D721Med (cell line): ENCODE measurements at regions not wholly inside any gene's neighbourhood (a gene's known extent, or its start where the extent isn't known, plus 50 kb on each side); places are given as distances from the start of the nearest gene placed in this dataset.
"Not testable (repeated sequence)": the region's sequence is repeated elsewhere in the genome, so short reads cannot be mapped to it uniquely, and the experiment has no call there.

ENCODE experiments used
- DNase-seq: peaks from one replicate; pipeline ENCODE4 v3.0.0; 2011; ENCODE audit warnings: low spot score; ENCODE audit not compliant: insufficient read length
- FAIRE-seq: peaks from 2 replicates; lab custom pipeline; 2011; peaks lifted over from hg19 to GRCh38; lab: Jason Lieb, UNC
- TF ChIP-seq, protein P1 (sequence below): IDR thresholded peaks from 2 replicates; pipeline ENCODE4 v1.5.1; 2012; ENCODE audit warnings: mild to moderate bottlenecking, control low read depth; ENCODE audit not compliant: insufficient read depth; ENCODE audit errors: missing control alignments

DNA sequence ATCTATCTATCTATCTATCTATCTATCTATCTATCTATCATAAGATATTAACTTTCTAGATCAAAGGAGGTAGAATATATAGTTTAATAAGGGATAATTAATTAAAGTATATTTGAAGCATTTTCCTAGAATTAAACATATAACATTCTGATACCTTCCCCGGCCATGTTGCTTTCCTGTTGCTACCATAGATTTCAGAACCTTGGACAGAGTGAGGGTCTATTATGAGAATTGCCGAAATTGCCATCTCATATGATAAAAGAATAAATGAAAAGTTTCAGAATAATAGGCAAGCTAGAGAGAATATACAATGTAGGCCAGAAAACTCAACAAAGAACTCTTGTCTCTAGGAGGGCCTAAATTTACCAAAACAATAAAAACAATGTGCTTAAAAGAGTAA is 706.1 kb upstream of the TMPRSS15 start:
- TF ChIP-seq, protein P1, sequence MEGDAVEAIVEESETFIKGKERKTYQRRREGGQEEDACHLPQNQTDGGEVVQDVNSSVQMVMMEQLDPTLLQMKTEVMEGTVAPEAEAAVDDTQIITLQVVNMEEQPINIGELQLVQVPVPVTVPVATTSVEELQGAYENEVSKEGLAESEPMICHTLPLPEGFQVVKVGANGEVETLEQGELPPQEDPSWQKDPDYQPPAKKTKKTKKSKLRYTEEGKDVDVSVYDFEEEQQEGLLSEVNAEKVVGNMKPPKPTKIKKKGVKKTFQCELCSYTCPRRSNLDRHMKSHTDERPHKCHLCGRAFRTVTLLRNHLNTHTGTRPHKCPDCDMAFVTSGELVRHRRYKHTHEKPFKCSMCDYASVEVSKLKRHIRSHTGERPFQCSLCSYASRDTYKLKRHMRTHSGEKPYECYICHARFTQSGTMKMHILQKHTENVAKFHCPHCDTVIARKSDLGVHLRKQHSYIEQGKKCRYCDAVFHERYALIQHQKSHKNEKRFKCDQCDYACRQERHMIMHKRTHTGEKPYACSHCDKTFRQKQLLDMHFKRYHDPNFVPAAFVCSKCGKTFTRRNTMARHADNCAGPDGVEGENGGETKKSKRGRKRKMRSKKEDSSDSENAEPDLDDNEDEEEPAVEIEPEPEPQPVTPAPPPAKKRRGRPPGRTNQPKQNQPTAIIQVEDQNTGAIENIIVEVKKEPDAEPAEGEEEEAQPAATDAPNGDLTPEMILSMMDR = no peak
- FAIRE-seq (no peak), DNase-seq (no peak)

DNA sequence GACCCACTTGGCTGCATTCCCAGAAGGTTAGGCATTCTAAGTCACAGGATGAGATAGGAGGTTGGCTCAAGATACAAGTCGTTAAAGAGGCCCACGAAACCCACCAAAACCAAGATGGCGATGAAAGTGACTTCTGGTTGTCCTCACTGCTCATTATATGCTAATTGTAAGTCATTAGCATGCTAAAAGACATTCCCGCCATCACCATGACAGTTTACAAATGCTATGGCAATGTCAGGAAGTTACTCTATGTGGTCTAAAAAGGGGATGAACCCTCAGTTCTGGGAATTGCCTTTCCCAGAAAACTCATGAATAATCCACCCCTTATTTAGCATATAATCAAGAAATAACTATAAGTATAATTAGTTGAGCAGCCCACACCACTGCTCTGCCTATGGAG is 715.7 kb upstream of the TMPRSS15 start:
- DNase-seq, FAIRE-seq: not testable (repeated sequence)

DNA sequence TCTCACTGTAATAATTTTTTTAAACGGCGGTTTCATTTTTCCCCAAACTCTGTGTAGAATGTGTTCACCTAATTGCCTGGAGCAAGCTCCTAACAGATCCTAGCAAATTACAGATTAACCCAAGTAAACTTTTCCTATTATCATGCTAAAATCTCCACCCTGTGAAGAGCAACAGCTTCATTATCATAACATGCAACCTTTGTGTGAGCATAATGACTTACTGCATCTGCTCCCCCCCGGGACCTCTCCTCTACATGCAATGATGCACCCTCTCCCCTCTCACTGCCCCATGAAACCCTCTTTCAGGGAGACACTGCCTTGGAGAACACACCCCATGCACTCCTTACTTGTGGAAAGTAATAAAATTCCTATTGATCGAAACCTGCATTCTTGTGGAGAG is 717.0 kb upstream of the TMPRSS15 start:
- FAIRE-seq (no peak), DNase-seq (no peak)
- TF ChIP-seq, protein P1 = no peak

DNA sequence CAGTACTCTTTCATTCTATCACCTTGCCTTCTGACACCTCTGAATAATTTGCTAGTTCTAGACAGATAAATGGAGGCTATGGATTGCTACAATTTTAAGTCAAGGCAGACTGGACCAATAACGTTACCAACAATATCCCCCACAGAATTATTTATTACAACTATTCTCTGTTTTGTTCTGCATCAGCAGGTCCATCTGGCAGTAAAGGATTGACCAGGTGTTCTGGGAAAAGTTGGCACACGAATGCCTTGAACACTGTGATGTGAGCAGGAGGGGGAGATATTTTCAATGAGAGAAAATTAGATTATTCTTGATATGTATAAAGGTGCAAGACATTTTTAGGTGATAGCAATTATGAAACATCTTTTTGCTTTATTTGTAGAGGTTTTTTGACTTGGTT is 718.8 kb upstream of the TMPRSS15 start:
- FAIRE-seq (no peak), DNase-seq (no peak)
- TF ChIP-seq, protein P1 = no peak

DNA sequence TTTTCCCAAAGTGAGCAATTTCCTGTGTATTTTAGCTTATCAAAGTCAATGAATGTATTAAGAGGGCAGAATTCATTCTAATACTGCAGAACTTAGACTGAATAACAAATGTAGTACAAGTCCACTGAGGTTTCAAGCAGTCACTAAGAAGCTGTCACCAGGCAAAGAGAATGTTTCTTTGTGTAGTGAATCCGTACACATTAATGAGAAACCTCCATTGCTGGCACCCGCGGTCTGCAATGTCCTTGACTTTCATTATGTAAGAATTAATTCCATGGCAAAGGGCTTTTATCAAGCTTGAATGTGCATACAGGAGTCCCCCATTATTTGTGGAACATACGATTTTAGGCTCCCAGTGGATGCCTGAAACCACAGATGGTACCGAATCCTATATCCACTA is 719.5 kb upstream of the TMPRSS15 start:
- FAIRE-seq = no peak
- DNase-seq = no peak

DNA sequence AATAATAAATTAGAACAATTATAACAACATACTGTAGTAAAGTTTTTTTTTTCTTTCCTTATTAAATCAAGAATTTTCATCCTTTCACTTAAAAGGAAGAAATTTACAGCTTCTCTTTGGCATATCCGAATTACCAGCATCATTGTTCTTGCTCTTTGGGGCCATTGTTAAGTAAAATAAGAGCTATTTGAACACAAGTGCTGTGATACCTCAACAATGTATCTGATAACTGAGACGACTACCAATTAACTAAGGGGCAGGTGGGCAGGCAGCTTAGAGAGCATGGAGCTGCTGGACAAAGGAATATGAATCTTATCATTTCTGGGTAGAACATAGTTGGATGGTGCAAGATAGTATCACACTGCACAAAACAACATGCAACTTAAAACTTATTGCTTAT is 719.9 kb upstream of the TMPRSS15 start:
- no peak for DNase-seq
- FAIRE-seq = no peak
- TF ChIP-seq, protein P1 = no peak

More for the DNA sequence above, 719.5 kb upstream of the TMPRSS15 start:
- TF ChIP-seq, protein P1 = no peak

DNA sequence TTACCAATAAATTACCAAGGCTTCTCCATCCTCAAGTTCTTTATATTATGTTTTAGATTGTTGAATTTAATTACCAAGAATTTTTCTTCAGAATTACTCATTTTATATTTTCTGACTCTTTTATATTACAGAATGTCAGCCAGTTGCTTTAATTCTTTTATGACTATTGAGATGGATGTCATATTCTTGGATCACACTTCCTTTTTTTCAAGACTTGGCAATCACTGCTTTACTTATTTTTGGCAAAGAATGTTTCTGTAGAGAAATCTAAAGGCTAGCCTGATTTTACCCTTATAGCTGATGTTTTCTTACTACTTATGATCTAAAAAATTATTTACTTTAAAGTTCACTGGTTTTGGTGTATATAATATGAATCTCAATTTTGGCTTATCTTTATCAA is 721.1 kb upstream of the TMPRSS15 start:
- TF ChIP-seq, protein P1 = no peak
- no peak for FAIRE-seq
- DNase-seq = no peak
